ENCODE measurements at regions not wholly inside any gene's neighbourhood (a gene's known extent, or its start where the extent isn't known, plus 50 kb on each side); places are given as distances from the start of the nearest gene placed in this dataset.

DNA sequence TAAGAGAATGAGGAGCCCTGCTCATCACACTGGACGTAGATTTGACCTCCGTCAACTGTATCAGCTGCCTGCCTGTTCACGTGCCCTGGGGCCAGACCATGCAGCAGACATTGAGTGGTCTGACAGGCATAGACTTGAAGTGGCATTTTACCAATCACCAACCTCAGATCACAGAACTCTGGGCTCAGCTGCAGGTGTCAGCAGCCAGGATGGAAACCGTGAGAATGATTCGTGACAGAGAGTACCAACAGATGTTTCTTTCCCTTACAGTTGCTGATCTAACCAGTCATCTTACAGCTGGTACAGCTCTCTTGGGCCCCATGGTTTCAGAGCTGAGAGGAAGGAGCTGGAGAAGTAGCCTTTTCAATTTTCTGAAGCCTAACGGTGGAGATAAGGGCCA lies 148.9 kb downstream of the EN1 start:
- DNase-seq (ENCODE audit: low read depth in 2 of 2) = no peak

DNA sequence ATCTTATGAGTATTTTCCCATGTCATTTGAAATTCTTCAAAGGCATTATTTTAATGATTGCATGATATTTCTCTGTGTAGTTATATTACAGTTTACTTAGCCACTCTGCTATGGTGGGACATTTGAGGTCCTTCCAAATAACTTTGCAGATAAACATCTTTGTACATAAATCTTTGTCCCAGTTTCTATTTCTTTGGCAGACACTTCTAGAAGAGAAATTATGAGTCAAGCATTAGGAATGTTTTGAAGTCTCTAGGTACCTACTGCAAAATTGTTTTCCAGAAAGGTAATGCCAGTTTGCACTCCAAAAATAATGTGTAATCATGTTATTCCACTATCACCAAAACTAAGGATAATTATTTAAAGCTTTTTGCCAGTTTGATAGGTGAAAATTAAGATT lies 149.7 kb downstream of the EN1 start:
- no peak for DNase-seq (ENCODE audit: low read depth in 2 of 2)

DNA sequence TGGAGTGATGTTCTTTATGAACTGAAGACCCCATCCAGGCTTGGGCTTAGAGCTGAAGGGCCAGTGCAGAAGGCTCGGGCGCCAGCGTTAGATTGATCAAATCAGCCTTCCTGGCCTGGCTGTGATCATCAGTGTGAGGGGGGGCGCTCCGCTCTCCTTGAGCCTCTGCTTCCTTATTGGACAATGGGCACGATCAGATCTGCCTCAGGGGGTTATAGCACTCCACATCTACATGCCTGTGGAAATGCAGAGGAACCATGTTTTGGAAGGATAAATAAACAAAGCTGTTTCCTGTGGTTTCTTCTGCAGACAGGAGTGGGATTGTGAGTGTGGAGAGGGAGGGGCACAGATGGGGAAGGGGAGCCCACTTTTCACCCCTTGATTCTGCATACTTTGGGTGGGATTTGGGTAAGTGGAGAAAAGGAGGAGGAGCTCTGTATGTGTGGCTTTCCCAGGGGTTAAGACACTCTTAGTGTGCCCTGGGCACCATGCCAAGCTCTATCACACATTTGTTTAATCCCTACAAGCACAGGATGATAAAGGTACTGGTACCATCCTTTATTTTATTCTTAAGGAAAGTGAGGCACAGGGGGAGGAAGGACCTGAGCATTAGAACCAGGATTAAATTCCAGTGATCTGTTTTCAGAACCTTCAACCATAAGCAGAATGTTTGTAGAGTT lies 150.5 kb downstream of the EN1 start:
- DNase-seq (ENCODE audit: low read depth in 2 of 2) = no peak

DNA sequence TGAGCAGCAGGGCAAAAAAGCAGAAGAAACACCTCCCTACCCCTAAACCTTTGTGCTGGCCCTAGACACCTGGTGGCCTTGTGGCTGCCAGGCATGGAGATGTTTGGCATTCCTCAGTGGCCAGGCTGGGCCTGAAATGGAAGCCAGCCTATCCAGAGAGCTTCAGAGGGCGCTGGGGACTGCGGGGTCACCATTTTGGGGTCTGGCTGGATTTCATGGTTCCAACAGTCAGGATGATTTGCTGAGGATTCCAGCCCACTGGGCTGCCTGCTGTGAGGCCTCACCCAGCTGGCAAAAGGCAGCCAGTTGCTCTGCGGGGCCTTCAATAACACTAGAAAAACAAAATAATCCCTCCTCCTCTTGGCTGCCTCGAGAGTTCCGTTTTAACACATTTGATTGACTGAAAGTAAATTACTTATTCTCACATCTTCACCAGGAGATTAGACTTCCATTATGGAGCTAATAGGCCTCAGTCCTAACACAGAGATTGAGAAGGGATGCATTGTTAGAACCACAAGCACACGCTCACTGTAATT lies 154.1 kb downstream of the EN1 start:
- DNase-seq (ENCODE audit: low read depth in 2 of 2) = no peak

DNA sequence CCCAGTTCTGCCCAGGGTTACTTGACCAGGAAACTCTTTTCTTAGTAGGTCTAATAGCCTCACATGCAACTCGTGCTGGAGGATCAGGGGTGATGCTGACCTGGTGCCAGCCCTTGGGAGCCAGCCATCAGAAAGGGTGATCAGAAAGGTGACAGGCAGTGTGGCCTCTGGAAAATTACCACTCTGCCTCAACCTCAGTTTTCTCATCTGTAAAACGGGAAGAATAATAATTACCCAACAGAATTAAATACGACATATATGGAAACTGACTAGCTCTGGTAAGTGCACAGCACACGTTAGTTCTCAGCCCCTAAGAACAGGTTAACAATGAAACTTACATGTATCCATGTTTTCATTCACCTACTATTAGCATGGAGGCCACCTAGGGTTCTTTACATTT lies 157.6 kb downstream of the EN1 start:
- no peak for DNase-seq (ENCODE audit: low read depth in 2 of 2)

DNA sequence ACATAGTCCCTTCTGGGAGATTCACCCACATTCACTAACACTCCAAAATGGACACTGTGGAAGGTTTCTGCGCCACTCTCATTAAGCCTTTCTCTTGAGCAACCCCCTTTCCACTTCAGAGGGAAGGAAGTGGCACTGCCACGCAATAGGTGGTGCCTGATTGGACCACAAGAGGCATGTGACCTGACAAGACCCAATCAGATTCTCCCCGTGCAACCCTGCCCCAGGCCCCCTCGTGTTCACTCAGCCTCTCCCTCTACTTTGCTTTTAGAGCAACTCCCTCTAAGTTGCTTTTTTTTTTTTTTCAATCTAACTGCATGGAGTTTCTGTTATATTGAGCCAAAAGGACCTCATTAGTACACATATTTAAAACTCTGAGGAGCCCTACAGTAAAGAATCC lies 158.0 kb downstream of the EN1 start:
- no peak for DNase-seq (ENCODE audit: low read depth in 2 of 2)

DNA sequence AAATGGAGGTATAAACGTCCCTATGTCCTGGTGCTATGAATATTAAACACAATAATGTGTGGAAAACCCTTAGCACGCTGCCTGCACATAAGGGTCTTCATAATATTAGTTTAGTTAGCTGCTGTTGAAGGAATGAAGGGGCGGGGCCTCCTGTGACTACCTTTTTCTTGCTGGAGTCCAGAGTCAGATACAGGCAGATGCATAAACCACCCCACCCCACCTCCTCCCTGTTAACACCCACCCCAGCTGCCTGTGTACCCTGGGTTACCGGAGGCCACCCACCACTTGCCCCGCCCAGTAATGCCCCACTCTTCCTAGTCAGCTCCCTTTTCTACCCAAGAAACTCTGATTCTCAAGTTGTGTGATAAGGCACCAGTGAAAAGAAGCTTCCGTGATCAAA lies 158.4 kb downstream of the EN1 start:
- DNase-seq (ENCODE audit: low read depth in 2 of 2) = no peak

DNA sequence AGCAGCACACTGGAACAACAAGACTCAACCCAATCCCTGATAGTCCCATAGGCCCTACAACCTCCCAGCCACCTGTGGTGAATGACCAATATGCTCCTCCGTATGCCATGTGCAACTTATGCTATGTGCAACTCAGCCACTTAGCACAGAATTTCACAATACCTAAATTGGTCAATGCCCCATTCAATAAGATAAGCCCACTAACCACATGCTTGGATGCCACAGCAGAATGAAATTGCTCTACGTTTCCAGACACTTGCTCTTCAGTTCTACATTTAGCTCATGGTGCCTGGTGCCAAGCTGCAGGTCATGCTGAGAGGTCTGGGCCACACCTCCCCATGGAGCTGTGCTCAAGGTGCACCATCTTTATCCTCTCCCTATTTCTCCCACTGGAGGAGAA lies 159.8 kb downstream of the EN1 start:
- DNase-seq (ENCODE audit: low read depth in 2 of 2) = no peak

DNA sequence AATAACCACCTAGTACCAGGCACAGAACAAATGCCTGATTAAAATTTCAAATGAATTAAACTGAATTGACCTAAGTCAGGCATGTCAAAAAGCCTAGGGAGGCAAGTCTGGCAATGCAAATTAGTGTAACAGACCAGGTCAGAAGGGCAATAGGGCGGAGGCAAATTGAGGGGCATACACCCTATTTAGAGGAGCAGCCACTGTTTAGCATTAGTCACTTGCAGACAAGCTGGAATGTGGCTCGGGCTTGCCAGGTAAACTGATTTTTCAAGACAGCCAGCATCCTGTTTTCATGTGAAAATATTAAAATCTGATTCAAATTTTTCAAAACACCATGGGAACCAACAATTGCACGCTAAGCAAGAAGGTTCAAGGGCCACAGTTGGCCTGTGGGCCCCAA lies 160.3 kb downstream of the EN1 start:
- DNase-seq (ENCODE audit: low read depth in 2 of 2) = no peak

DNA sequence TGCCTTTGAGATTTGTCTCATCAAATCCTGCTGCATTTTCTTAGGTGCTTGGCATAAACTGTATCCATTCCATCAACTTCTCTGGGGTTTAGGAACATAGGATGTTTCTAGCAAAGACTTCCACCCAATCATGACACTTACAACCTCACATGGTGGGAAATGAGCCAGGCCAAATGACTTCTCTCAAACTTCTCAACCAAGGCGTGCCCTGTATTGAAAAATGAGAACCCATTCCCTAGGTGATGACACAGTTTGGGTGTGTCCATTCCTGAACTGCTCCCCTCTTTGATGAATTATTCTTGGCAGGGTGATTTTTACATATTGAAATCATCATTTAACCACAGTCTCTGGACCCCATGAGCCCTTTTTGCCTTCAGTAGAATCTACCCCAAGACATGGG lies 161.1 kb downstream of the EN1 start:
- DNase-seq (ENCODE audit: low read depth in 2 of 2) = no peak

DNA sequence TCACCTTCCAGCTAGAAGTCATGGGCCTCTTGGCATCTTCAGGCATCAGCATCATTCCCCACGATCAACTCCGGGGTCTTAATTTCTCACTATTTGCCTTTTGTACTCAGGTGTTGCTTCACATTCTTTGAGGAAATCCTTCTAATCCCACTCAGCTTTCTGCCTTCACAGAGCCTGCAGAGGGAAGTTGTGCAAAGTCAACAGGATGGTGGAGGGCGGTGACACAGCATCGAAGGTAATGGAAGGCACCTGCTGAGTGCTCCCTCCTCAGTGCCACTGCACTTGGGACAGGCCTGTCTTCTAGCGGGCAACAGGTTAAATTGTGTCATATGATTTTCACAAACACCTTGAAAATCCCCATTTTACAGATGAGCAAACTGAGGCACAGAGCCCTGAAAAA lies 164.0 kb downstream of the EN1 start:
- no peak for DNase-seq (ENCODE audit: low read depth in 2 of 2)

DNA sequence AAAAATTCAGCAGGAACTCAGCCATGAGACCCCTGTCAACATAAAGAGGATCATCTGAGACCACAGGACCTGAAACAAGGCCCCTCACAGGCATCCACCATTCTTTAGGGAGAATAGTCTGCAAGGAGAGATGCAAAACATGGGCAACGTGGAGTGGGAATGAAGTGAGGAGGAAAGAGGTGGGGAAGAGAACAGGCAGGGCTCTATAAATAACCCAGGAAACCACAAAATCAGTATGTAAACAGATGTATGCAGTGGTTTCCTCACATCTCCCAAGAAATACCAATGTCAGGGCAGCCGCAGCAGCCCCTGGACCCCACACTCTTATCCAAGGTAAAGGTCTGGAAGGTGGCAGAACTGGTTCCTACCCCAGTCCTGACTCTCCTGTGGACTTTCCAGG lies 168.5 kb downstream of the EN1 start:
- DNase-seq (ENCODE audit: low read depth in 2 of 2) = no peak

DNA sequence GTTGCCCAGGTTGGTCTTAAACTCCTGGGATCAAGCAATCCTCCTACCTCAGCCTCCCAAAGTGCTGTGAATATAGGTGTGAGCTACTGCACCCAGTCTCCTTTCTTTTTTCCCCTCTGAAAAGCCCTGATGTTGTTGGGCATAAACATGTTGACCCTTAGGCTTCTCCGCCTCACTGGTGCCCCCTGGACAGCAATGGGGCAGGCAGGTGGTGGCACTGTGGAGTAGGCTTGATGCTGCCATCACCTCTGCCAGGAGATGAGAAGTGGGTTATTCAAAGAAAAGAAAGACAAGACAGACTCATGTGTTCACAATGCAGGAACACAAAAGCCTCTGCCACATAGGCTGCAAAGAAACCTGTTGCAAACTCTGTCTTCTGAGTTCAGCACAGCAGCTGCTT lies 169.9 kb downstream of the EN1 start:
- no peak for DNase-seq (ENCODE audit: low read depth in 2 of 2)

DNA sequence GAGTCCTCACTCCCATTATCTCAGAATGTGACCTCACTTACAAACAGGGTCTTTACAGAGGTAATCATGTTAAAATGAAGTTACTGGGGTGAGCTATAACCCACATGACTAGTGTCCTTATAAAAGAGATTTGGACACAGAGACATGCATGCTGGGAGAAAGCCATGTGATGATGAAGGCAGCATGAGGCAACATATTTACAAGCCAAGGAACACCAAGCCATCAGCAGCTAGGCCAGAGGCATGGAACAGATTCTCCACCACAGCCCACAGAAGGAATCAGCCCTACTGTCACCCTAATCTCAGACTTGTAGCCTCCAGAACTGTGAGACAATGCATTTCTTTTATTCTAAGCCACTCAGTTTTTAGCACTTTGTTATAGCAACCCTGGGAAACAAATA lies 171.9 kb downstream of the EN1 start:
- no peak for DNase-seq (ENCODE audit: low read depth in 2 of 2)

DNA sequence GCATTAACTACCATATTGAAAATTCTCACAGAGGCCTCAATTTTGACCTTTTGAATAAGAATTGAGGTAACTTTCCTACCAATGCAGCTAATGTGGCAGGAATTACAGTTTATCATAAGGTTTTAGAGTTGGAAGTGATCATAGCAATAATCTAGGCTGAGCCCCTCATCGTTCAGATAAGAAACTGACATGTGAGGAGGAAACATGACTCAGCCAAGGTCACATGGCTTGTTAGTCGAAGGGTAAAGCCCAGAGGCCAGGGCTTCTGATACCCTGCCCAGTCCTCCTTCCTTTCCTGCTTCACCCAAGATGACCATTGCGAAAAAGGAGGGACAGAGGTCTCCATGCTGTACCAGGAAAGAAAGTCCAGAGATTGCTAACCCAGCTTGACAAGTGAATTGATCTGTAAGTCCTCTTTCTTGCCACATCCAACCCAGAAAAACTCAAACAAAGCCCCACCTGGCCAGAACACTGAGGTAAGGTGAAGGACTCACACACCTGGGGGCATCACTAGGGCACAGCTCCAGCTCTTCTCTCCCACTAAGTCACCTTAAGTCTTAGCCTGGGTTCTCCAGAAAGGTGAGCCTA lies 174.8 kb downstream of the EN1 start:
- no peak for DNase-seq (ENCODE audit: low read depth in 2 of 2)

DNA sequence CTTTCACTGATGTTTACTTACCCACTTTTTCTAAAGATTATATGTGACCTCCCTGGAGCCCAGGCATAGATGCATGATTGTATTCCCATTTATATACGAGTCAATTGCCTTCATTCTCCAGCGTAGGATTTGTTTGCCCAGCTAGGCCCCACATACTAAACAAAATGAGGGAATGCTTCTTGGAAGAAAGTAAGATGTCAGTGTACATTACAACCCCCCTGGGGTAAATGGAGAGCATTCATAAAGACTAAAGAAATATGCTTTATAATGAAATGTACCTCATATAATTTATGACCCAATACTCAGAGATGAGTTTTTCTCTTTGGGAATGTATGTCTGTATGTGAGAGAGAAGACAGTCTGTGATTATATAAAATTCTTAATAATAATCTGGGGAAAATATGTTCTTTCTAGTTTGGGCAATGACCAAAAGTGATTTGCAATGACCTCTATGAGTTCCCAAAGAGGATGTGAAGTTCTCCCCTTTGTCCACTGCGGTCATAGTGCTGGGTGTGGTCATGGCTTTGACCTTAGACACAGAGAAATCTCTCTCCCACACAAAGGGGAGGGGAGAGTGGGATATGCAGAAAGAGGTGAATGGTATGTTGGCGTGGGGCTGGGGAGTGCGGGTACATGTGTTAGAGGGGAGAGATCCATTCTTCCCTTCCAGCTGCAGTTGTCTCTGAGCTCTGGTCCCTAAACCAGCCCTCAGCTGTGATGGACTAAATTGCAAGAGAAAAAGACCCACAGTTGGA lies 175.6 kb downstream of the EN1 start:
- no peak for DNase-seq (ENCODE audit: low read depth in 2 of 2)

DNA sequence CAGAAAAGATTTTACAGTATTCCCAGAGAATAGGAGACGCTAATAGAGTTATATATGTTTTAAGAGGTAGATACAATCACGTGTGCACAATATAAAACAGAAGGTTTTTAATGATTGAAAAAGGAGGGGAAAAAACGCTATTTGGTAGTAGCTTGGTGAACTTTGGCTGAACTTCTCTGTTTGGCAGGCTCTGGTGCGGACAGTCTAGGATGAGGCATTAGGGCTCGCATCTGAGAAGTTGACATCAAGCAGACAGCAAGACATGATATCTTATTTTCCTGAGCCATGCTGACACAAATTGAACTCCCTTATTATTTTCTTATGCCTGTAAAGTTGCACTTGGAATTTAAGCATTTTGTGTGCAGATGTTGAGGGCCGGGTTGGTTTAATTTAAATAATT lies 176.6 kb downstream of the EN1 start:
- no peak for DNase-seq (ENCODE audit: low read depth in 2 of 2)

DNA sequence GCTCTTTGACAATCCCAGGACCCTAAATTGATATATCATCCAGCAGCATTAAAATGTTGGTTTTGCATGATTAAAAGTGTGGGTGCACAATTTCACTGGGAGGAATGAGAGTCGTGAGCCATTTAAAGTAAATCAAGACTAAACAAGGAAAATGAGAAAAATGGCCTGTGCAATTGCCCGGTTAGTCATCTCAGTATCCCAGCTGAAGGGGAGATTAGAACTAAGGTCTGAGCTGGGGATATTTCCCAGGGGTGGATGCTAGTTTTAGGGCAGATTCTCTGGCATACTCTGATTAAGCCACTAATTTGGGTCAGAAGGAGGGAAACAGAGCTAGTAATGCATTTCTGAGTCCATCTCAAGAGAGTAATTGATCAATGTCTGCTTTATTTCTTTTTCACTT lies 177.2 kb downstream of the EN1 start:
- no peak for DNase-seq (ENCODE audit: low read depth in 2 of 2)

DNA sequence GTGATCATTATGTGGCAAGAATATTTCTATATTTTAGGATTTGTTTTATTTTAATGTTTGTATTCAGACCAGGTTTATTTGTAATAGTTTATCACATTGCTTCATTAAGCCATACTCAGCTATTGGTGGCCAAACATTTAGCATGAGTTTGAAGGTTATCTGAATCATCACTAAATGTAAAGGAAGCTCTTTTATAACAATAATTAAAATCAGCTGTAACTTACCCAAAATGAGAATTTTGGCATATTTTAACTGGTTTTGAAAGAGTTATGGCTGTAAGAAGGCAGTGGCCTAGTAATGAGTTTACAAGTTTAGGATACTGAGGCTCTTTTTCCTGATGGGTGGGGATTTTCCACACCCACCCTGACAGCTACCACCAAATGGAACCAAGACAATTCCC lies 177.8 kb downstream of the EN1 start:
- no peak for DNase-seq (ENCODE audit: low read depth in 2 of 2)

DNA sequence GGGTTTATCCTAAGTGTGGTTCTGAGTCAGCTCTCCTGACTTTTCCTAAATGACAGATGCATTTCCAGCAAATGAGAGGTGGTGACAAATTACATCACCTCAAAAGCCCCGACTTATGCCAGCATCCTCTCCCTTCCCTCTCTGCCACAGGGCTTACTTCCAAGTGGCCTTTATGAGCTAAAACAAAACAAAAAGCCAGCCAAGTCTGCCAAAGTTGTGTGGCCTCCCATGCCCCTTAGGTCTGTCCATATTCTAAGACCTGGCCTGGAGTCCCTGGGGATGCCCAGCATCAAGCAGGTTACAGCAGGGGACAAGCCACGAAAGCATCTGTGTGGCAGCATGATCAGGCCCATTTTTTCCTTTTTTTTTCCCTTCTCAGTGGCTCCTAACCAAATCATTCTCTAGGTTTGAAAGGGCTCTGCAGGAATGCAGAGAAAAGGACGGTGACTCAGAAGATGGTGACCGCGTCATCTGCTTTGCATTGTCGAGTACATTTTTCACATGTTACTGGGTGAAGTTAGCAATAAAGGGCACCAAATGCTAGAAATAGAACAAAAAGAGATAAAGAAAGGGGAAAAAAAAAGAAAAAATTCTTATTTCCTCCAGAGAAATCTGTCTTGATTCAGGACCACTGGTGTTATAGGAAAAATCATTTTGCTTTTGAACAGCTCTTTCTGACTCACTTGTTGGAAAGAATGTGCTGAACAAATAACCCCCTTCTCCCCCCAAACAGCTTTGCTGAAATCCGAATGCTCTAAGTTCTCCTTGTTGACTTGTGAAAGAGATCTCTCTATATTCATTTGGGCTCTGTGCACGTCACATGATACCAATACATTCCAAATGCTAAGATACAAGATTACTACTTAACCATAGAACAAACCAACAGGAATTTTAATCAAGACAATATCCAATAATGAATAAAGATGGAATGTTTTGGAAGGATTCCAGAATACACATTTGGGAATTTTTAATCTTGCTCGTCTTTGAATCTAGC lies 178.7 kb downstream of the EN1 start:
- DNase-seq (ENCODE audit: low read depth in 2 of 2) = no peak

DNA sequence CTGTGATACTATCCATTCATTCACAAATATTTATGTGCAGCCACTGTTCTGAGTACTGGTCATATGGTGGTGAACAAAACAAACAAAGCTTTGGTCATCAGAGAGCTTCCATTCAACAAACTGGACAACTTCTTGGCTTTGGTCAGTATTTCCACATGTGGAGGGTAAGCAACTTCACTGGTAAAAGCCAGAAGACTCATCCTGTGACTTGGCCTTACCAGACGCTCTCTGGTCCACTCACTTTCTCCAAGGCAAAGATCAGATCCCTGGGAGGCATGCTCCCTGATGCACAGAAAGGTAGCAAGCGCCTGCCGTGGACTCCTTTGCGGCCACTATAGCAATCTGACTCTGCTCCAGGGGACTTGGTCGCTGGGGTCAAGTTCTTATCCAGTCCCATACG lies 179.5 kb downstream of the EN1 start:
- no peak for DNase-seq (ENCODE audit: low read depth in 2 of 2)

DNA sequence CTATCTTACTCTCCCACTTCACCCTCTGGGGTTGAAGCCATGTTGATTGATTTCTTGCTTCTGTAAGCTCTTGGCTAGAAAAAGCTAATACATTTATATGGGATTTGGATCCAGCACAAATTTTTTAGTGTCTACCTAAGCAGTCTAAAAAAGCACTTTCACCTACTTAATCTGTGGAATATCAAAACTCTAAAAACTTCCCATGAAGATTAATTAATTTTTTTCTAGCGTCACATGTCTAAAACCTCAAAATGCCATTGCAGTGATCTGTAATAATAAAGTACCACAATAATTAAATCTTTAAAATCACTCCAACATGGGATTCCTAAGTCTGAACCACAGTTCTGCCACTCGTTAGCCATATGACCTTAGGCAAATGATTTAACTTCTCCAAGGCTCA lies 180.1 kb downstream of the EN1 start:
- DNase-seq (ENCODE audit: low read depth in 2 of 2) = no peak
